Peyer's patch (tissue), 4 donors: ENCODE measurements at regions not wholly inside any gene's neighbourhood (a gene's known extent, or its start where the extent isn't known, plus 50 kb on each side); places are given as distances from the start of the nearest gene placed in this dataset.
"Not testable (repeated sequence)": the region's sequence is repeated elsewhere in the genome, so short reads cannot be mapped to it uniquely, and the experiment has no call there.

Source experiments
- DNase-seq, 3 donors: peaks; one replicate each; pipeline ENCODE4 v3.0.0-alpha.2; 2017 to 2019
- H3K27ac ChIP-seq, 4 donors: fragments of 200-600 bp; sonication (generic); one replicate each; pipeline ENCODE4 v1.5.1; 2016 to 2019
- H3K27me3 ChIP-seq, 2 donors: fragments of 200-600 bp; sonication (generic); one replicate each; pipeline ENCODE4 v1.5.1; 2019
- H3K36me3 ChIP-seq, 3 donors: fragments of 200-600 bp; sonication (generic); one replicate each; pipeline ENCODE4 v1.5.1; 2016 to 2019
- H3K4me1 ChIP-seq, 4 donors: fragments of 200-600 bp; sonication (generic); one replicate each; pipeline ENCODE4 v1.5.1; 2016 to 2019
- H3K4me3 ChIP-seq, 4 donors: fragments of 200-600 bp; sonication (generic); 1 replicate in 3 of 4; 2 replicates in 1 of 4; pipeline ENCODE4 v1.5.1; 2016 to 2019; ENCODE audit warnings: mild to moderate bottlenecking in 1 of 4
- H3K9me3 ChIP-seq, 4 donors: fragments of 200-600 bp; sonication (generic); one replicate each; pipeline ENCODE4 v1.5.1; 2016 to 2019; ENCODE audit warnings: mild to moderate bottlenecking in 1 of 4
- POLR2A ChIP-seq, 2 donors: fragments of 450-650 bp; IDR thresholded peaks; one replicate each; pipeline ENCODE4 v1.5.1; 2017; ENCODE audit warnings: antibody characterized with exemption in 2 of 2, mild to moderate bottlenecking in 2 of 2, moderate library complexity in 2 of 2
- TF ChIP-seq, protein P1 (sequence below), 6 experiments: fragments of 450-650 bp in 4 of 6; fragments of 200-600 bp in 2 of 6; sonication (generic) in 1 of 6; IDR thresholded peaks; one replicate each; pipeline ENCODE4 v1.5.1; 2017 to 2019; ENCODE audit warnings: antibody characterized with exemption in 6 of 6, mild to moderate bottlenecking in 3 of 6, moderate library complexity in 1 of 6

DNA sequence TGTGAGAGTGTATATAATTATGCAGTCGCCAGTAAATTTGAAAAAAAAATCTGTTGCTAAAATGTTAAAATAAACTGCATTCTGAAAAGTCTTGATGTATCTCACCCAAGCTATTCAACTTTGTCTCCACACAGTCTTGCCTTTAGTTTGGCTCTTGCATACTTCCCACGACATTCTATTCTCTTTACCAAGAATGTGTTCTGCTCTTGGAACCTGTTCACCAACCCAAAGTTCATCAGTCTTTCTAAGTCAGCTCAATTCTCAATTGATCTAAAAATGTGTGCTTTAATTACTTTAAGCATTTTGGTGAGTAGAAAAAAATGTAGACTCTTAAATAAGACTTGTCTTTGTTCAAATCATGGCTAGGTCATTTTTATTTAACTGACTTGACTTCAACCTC is 657.7 kb upstream of the TBL1XR1 start:
- Histone ChIP-seq H3K4me3 (no peak overlapping the region), H3K27ac (no peak overlapping the region), H3K36me3 (no peaks in the 10 kb centered on the region), H3K9me3 (no peaks in the 10 kb centered on the region), H3K4me1 (no peaks in the 10 kb centered on the region), H3K27me3 (no peaks in the 10 kb centered on the region)
- TF ChIP-seq, protein P1, sequence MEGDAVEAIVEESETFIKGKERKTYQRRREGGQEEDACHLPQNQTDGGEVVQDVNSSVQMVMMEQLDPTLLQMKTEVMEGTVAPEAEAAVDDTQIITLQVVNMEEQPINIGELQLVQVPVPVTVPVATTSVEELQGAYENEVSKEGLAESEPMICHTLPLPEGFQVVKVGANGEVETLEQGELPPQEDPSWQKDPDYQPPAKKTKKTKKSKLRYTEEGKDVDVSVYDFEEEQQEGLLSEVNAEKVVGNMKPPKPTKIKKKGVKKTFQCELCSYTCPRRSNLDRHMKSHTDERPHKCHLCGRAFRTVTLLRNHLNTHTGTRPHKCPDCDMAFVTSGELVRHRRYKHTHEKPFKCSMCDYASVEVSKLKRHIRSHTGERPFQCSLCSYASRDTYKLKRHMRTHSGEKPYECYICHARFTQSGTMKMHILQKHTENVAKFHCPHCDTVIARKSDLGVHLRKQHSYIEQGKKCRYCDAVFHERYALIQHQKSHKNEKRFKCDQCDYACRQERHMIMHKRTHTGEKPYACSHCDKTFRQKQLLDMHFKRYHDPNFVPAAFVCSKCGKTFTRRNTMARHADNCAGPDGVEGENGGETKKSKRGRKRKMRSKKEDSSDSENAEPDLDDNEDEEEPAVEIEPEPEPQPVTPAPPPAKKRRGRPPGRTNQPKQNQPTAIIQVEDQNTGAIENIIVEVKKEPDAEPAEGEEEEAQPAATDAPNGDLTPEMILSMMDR (IDR thresholded peaks at IDR 0.05): no peak
- no peak for TF ChIP-seq POLR2A (IDR thresholded peaks at IDR 0.05)
- no peak for DNase-seq

DNA sequence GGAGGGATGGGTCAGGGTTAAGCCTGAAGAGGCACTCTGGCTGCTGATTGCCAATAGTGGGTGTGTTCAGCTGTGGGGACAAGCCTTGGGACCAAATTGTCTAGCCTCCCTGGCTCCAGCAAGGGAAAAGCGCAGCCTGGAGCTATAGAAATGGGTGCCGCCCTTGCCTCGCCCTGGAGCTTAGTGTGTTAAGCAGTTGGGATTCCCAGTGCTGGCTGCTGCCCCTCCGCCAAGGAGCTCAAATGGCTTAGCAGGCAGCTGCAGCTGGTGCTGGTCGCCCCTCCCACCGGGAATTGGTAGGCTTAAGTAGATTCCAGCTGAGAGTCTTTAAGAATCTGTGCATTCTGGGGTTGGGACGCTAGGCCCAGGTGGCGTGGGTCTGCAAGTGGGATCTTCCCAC is 662.9 kb upstream of the TBL1XR1 start:
- Histone ChIP-seq H3K36me3 (no peaks in the 10 kb centered on the region), H3K4me1 (no peaks in the 10 kb centered on the region), H3K4me3 (no peak overlapping the region), H3K27me3 (no peaks in the 10 kb centered on the region), H3K9me3 (peaks cover 0 to 5% (median 0%) of the 10 kb centered on the region in 4 donors), H3K27ac (no peak overlapping the region)
- TF ChIP-seq, protein P1 (IDR thresholded peaks at IDR 0.05): no peak
- TF ChIP-seq POLR2A (IDR thresholded peaks at IDR 0.05): no peak
- no peak for DNase-seq

DNA sequence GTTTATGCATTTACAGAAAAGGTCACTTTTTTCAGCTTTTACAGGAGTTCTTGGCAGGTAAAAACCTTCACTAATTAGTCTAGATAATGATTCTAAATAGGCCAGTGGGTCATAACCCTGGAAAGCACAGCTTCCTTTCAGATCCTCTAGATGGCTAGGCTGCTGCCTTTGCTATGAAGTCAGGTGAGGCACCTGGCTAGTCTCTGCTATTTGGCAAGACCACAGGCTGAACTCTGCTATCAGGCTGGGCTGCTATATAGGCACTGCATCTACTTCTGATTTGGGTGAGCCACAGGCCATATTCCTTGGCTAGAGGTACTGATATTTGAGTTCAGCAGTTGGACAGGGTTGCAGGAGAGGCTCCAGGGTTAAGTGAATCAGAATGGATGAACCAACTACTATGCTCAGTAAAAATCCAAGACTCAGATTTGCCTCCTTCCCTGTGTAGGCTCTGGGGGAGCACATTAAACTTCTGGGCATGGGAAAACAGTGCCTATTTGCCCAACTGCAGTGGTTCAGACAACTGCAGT is 665.7 kb upstream of the TBL1XR1 start:
- H3K4me3 ChIP-seq: no peak overlapping the region
- H3K4me1 ChIP-seq: no peaks in the 10 kb centered on the region
- no peaks in the 10 kb centered on the region for H3K36me3 ChIP-seq
- peaks cover 0 to 5% (median 0%) of the 10 kb centered on the region in 4 donors for H3K9me3 ChIP-seq
- H3K27ac ChIP-seq: no peak overlapping the region
- no peaks in the 10 kb centered on the region for H3K27me3 ChIP-seq
- TF ChIP-seq POLR2A (IDR thresholded peaks at IDR 0.05): no peak
- TF ChIP-seq, protein P1 (IDR thresholded peaks at IDR 0.05): no peak
- no peak for DNase-seq

DNA sequence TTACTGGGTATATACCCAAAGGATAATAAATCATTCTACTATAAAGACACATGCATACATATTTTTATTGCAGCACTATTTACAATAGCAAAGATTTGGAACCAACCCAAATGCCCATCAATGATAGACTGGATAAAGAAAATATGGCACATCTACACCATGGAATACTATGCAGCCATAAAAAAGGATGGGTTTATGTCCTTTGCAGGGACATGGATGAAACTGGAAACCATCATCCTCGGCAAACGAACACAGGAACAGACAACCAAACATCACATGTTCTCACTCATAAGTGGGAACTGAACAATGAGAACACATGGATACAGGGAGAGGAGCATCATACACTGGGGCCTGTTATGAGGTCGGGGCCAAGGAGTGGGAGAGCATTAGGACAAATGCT is 665.0 kb upstream of the KCNMB2 start:
- H3K27ac ChIP-seq, H3K36me3 ChIP-seq, H3K27me3 ChIP-seq, H3K4me1 ChIP-seq, DNase-seq, H3K4me3 ChIP-seq, H3K9me3 ChIP-seq: not testable (repeated sequence)

DNA sequence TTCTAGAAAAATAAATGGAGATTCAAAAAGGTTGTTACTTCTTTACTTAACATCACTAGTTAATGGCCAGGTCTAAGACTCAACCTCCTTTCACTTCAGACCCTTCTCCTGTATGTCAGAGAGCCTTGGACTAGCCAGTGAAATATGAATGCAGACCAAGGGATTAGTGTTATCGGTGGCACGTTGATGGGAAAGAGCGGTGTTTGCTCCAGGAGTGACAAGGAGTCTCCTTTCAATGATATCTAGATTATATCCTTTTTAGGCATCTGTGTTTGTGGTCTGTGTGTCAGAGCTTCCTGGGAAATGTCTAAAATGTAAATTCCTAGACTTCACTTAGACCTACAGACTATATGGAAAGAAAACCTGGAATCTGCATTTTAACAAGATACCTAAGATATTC is 658.0 kb upstream of the KCNMB2 start:
- Histone ChIP-seq H3K9me3 (no peaks in the 10 kb centered on the region), H3K4me1 (no peaks in the 10 kb centered on the region), H3K27me3 (no peaks in the 10 kb centered on the region), H3K4me3 (no peak overlapping the region), H3K36me3 (no peaks in the 10 kb centered on the region), H3K27ac (no peak overlapping the region)
- TF ChIP-seq, protein P1 (IDR thresholded peaks at IDR 0.05): no peak
- no peak for TF ChIP-seq POLR2A (IDR thresholded peaks at IDR 0.05)
- no peak for DNase-seq

DNA sequence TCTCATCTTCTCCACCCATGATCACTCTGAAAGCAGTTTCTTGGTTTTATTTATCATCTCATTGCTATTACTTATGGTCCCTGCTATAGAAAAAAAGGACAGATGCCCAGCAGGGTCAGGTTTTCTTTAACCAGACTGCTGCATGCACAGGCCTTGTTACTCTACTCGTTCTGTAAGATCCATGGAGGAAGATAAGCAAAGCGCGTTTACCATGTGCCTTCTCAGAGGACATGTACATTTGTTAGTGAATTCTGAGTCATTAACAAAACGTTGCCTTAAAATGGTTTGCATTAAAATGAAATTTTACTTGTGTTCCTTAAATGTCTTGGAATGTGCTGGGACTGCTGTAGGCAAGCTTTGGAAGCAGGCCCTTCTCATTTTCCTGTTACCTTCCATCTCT is 657.3 kb upstream of the KCNMB2 start:
- H3K36me3 ChIP-seq: no peaks in the 10 kb centered on the region
- H3K27ac ChIP-seq: no peak overlapping the region
- H3K9me3 ChIP-seq: no peaks in the 10 kb centered on the region
- no peaks in the 10 kb centered on the region for H3K4me1 ChIP-seq
- no peak overlapping the region for H3K4me3 ChIP-seq
- no peak for DNase-seq
- TF ChIP-seq, protein P1 (IDR thresholded peaks at IDR 0.05): no peak
- no peak for TF ChIP-seq POLR2A (IDR thresholded peaks at IDR 0.05)
- no peaks in the 10 kb centered on the region for H3K27me3 ChIP-seq
